GM21619 (cell line): ENCODE measurements at regions not wholly inside any gene's neighbourhood (a gene's known extent, or its start where the extent isn't known, plus 50 kb on each side); places are given as distances from the start of the nearest gene placed in this dataset.

Experiments
- ATAC-seq: cut with Tn5 transposase; IDR thresholded peaks from one replicate; pipeline ENCODE4 v1.9.1; 2021; ENCODE audit not compliant: unreplicated experiment

DNA sequence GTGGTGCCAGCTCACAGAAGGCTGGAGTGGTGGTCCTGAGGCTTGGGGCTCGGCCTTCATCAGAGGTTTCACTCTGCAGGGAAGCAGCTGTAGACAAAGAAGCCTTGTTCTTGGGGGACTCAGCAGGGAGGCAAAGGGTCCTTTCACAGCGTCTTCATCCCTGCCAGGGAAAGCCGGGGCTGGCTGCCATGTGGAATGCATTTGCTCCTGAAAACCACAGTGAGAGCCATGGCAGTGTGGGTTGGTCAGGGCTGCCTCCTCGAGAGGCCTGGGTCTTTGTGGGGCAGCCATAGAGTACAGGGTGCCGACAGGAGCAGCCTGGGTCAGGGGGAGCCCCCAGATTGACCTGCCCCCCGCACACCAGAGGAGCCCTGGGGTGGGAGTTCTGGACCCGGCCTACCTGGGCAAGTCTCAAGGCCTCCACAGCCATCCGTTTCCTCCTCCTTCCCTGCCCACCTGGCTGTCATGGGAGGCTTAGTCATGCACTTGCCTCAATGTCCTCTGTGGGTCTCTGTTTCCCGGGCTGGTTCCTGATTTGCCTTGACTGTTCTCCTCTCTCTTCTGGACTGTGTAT, 144.0 kb downstream of the CDC5L start:
- ATAC-seq = no peak

DNA sequence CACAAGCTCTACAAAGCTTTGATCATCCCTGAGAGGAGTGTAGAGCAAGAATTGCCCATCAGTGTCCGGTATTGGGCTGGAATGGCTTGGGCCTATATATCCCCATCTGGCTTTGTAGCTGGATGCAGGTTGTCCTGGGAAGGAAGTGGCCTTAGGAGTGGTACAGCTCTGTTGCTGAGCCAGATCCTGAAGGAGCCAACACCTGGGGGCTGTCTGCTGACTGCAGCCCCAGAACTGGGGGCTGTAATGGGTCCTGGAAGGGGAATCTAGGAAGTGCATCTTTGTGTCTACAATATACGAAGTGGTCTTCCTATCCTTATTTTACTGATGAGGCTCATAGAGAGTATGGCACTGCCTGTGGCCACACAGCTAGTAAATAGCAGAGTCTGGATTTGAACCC, 145.9 kb downstream of the CDC5L start:
- ATAC-seq = no peak

DNA sequence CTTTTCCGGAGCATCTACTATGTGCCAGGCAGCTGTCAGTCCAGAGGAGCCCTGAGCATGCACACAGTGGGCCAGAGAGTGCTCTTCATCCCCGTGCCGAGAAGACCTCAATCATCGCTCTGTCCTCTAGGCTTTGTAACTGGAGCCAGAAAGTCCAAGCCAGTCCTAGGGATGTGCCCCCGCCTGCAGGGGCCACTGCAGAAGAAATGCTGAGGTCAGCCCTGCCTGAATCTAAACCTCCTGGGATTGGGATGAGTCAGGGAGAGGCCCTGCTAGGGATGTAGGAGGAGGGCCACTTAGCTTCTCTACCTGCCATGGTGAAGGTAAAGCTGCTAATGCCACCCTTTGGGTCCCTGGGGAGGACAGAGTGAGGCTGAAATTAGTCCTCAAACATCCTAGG, 146.8 kb downstream of the CDC5L start:
- no peak for ATAC-seq

- no peak for ATAC-seq
These were observed 147.9 kb downstream of the CDC5L start for GRCh38 chr6:44535446-44535845.

GRCh38 chr6:44535967-44536366, 148.5 kb downstream of the CDC5L start:
- no peak for ATAC-seq

GRCh38 chr6:44537306-44538049, 150.0 kb downstream of the CDC5L start:
- ATAC-seq = no peak

DNA sequence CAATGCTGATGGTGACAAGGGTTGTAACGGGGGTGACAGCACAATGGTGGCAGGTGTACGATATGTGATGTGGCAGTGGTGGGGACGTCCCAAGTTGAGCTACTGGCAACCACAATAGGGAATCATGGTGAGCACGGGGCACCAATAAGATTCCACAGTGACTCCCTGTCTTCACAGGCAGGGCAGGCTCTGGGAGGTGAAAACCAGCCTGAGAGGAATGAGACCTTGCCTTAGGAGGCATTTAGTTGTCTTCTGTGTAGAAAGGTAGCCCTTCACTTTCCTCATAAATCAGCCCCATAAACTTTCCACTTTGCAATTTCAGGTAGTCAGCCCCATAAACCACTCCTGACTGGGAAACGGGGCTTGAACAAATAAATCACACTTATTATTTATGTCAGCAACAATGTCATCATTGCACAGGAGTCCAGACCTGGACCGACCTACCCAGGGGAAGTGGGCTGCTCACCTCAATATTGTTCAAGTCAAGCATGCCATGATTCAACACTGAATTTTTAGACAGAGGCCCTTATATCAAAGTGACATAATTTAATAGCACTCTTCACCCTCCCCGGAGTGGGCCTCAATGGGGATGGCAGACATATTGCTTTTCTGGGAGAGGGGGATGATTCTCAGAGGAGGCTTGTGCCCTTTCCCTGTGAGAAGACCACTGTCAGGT, 150.8 kb downstream of the CDC5L start:
- ATAC-seq = no peak

DNA sequence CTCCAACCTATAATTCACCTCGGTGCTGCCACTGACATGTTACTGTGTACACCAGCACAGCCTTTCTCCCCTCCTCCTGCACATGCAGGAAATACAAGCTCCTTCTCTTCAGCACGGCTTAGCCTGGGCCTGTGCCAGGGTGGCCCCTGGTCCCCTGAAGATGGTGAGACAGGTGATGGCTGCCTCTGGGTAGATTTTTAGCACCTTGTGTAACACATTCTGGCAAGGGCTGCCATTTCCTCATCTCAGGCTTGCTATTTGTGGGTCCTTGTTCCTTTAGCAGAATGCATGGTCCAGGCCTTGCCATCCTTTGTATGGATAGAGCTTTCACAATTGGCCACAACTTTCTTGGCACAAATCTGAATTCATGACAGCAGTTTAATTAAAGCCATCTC, 151.3 kb downstream of the CDC5L start:
- ATAC-seq = no peak

- ATAC-seq = no peak
These were observed 152.3 kb downstream of the CDC5L start for GRCh38 chr6:44539701-44540355.

DNA sequence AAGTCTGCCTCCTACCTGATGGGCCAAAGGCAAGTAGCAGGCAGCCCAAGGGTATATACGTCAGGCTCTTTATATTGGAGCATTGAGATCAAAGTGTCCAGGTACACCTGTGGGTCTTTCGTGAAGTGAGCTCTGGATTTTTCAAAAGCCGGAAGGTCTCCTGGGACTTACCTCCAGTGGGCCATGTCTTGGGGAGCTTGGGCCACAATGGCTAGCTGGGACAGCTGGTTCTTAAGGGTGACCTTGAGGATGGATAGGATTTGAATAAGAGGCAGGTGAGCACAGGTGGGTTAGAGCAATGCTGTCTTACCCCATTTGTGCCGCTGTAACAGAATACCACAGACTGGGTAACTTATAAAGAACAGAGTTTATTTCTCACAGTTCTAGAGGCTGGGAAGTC, 153.4 kb downstream of the CDC5L start:
- no peak for ATAC-seq

DNA sequence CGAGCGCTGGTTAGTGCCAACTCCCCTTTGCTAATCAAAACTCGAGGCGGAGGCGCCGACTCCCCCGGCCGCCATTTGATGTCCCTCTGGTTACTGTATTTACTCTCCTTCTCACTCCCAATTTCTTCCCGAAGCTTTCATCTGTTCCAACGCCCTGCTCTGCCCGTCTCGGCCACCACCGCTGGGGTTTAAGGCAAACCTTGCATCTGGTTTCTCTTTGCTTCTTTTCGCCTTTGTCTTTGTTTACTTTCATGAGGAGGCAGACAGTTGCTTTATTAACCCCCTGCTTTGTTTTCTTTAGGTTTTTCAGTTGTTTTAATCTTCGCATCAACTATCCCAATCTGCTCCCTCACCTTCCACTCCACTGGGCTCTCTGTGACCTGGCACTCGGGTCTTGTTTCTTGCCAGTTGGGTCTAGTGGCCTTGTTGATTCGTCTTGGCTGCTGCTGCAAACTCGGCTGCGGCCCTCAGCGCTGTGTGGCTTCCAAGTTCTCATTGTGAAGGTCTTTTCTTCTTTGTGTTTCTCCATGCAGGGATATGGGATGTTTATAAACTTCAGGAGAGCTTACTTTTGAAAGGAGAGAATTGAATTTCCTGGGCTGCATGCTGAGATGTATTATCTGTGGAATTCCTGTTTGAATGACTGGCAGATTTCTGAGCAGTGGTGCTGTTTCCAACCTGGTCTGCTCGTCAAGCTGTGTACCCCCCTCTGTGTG, 155.1 kb downstream of the CDC5L start:
- ATAC-seq = no peak

DNA sequence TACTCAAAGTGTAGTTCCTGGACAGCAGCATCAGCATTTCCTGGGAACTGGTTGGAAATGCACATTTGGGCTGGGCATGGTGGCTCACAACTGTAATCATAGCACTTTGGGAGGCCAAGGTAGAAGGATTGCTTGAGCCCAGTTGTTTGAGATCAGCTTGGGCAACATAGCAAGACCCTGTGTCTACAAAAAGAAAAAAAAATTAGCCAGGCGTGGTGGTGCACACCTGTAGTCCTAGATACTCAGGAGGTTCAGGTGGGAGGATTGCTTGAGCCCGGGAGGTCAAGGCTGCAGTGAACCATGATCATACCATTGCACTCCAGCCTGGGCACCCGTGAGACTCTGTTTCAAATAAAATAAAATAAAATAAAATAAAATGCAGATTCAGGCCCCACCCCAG, 156.2 kb downstream of the CDC5L start:
- no peak for ATAC-seq

DNA sequence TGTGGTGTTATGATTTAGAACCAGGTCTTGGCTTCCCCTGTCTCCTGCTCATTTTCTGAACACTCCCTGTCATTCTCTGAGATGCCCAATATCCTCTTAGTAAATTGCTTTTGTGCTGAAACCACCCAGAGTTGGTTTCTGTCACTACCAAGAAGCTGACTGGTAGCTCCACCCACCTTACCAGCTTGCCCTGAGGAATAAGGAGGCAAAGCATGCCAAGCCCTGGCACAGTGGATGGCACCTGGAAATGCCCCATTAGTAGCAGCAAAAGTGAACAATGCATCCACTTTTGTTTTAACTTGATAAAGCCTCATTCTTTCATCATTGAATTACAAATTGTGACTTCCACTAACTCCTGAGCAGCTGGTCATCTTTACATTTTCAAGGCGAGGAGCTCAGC, 157.7 kb downstream of the CDC5L start:
- no peak for ATAC-seq

DNA sequence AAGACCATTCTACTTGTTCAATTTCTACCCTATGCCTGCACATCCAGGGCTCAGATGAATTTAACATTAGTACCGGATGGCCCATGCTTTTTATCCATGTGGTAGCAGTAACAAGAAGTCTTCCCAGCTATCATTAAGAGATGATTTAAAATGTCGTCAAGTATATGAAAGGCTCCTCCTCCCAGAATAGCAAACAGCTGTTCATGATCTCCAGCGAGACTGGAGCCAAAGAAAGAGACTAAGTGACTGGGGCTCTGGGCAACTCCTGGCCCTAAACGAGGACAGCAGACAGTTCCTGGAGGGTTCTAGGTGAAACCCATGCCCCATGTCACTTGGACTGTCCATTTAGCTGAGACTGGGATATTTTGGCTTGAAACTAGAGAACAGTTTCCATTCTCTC, 160.8 kb downstream of the CDC5L start:
- ATAC-seq = no peak

DNA sequence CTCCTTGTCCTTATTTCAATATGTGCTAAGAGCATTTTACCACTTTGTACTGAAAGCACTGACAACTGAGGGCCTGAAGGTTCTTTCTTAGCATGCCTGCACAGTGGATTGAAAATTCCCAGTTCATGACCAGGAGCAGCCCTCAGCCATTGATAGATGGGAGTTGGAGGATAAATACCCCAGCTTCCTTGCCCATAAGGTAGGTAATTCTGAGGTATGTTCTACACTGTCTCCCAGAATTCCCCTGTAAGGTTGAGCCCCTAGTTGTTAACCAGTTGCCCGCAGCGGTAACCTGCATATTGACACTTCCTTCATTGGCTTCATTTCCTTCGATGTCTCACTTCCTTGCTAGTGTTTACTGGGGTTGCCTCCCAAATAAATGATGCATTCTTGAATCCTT, 162.0 kb downstream of the CDC5L start:
- no peak for ATAC-seq

- ATAC-seq = no peak
These were observed 166.7 kb downstream of the CDC5L start for GRCh38 chr6:44554194-44554593.

DNA sequence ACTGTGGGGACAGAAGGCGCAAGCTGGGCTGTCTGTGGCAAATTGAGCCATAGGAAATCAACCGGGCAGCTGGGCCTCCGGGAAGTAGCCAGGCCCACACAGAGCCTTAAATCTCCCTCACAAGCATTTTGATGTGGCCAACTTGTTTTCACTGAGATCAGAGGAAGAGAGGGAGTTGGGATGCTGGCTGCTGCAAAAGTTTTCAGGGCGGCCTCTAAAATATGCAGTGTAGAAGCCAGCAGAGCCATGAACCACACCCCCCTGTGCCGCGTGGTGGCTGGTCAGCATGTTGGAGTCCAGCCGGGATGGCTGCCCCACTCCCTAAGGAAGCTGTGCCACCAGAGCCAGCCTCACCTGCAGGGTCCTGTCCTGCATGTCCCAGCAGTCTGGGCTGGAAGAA, 167.4 kb downstream of the CDC5L start:
- no peak for ATAC-seq

DNA sequence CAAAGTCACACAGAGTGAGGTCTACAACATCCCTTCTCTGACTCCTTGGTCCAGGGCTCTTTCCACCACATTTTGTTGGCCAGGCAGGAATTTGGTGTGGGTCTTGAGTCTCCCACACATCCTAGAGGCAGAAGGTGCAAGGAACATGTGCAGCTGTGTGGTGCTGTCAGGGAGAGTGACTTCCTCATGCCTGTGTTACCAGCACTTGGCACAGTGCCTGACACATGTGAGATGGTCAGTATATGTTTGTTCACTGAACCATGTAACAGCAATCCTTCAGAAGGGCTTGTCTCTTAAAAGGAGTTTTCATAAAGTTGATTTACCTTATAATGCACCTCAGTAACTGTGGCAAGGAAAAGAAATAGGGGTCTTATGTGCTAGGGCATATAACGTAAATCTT, 168.5 kb downstream of the CDC5L start:
- ATAC-seq = no peak

DNA sequence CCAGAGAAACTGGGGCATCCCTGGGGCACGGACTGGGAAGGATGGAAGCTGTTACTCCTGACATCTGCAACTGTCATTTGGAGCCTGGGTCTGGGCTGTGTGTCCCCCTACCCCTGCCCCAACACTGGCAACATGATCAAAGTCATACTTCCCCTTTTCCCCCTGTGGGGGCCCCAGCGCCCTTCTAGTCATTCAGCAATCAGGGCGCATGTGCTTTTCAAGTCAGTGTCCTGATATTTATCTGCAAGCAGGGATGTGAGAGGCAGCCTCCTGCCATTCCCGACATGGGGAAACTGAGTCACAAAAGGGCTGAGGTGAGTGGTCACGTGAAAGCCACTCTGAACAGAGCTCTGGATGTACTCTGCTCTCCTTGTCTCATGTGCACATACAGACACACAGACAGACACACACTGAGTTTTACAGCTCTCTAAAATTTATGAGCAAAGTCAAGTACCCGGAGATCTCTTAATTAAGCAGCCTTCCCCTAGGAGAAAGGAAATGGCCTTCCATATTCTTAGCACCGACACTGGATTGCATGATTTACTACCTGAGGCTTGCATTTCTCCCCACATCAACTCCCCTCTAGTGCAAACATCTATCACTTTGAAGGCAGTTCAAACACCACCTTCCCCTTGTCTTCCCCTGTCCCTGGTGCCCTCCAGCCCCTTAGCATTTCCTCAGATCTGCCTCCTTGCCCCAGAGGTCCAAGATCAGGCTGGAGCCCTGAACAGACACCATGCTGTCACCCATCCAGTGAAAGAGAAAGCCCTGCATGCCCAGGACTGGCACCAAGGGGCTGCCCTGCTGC, 170.7 kb downstream of the CDC5L start:
- no peak for ATAC-seq

DNA sequence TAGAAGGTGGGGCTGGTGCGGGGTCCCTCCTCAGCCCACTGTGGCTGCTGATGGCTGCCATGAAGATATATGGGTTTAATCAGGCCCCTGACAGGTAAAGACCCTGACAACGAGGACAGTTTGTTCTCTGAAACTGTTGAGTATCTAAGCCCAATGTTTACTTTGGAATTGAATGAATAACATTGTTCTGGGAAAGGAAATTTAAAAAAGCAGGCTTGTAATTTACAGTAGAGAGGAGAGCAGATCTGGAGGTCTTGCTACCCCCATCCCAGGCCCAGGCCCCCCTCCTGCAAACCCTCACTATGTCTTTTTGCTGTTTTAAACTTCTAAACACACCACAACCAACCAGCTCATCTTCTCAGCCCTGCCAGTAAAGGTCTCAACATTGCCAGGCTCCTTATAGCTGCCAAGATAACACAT, 171.3 kb downstream of the CDC5L start:
- no peak for ATAC-seq
